ENCODE measurements at regions not wholly inside any gene's neighbourhood (a gene's known extent, or its start where the extent isn't known, plus 50 kb on each side); places are given as distances from the start of the nearest gene placed in this dataset.

DNA sequence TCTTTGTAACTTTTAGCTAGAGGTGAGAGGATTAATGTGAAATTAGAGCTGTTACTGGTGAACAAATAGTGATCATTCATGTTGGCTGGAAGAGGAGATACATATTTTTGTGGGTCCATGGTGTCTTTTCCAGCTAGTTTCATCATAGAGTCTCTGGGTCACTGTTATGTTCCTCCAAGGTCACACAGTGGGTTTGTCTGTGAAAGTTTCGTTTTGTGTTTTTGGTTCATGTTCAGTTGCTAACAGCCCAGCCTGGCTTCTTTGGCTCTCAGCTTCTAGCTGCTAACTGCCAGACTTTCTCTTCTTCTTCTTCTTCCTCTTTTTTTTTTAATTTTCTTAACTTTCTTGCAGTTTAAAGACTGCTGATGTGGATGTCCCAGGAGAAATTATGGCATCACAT is 480.0 kb upstream of the SYT4 start:
- TF ChIP-seq CTCF (IDR thresholded peaks at IDR 0.05) (no peak), EZH2 (IDR thresholded peaks at IDR 0.05) (no peak)

Data from neural progenitor cell (in vitro differentiated cells).